IPS-NIHi11 (cell line): ENCODE measurements at regions not wholly inside any gene's neighbourhood (a gene's known extent, or its start where the extent isn't known, plus 50 kb on each side); places are given as distances from the start of the nearest gene placed in this dataset.
"Not testable (repeated sequence)": the region's sequence is repeated elsewhere in the genome, so short reads cannot be mapped to it uniquely, and the experiment has no call there.

Experiments used
- DNase-seq: peaks from one replicate; pipeline ENCODE4 v3.0.0; 2012; ENCODE audit warnings: mixed read lengths, low spot score

GRCh38 chr12:59344224-59344623, 251.6 kb upstream of the SLC16A7 start:
- DNase-seq, result no peak

DNA sequence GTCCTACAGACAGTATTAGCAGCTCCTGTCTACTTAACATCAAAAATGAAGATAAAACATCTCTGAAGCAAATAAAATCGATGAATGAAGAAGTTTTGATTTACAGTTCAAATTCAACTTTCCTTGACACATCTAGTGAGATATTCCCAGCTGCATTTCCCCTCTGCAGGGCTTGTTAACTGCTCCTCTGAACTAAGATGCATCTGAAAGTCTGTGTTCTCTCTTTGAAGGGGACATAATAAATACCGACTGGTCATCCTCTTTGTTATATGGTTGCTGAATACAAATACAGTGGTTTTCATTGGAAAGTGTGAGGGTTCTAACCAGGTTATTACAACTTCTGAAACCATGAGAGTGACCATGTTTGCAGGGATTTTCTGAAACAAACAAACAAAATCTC, 266.4 kb upstream of the SLC16A7 start:
- no peak for DNase-seq

GRCh38 chr12:59328395-59329075, 267.3 kb upstream of the SLC16A7 start:
- not testable (repeated sequence) for DNase-seq

DNA sequence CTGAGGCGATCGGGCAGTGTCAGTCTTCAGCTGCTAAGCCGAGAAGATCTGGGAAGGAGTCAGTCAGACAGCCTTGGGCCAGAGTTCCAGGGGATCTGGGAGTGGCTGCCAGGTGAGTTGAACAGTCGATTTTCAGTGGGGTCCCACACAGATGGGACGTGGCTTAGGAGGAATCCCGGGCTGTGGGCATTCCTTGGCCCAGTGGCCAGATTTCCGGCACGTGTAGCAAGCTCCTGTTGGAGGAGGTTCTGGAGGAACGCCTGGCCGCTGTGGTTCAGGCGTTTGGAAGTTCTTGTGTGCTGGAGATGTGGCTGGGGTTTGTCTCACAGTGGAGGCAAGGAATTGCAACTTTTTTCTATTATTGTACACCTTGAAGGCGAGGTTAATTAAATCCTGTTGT, 269.4 kb upstream of the SLC16A7 start:
- not testable (repeated sequence) for DNase-seq

DNA sequence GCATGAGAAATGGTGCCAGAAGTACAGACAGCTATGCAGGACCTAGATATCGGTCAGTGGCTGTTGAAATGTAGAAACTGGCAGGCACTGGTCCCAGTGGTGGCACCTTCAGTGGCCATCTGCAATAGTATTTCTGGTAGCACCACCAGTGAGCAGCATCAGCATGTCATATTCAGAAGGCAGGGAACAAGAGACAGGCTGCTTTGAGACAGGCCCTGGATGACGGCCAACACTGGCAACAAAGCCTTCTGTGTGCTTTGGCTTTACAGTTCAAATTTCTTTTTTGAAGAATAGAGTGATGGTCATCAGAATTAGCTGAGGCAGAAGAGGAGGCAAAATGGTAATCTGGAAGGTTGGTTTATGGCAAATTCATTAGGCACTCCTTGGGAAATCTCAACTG, 273.4 kb upstream of the SLC16A7 start:
- DNase-seq, result no peak

DNA sequence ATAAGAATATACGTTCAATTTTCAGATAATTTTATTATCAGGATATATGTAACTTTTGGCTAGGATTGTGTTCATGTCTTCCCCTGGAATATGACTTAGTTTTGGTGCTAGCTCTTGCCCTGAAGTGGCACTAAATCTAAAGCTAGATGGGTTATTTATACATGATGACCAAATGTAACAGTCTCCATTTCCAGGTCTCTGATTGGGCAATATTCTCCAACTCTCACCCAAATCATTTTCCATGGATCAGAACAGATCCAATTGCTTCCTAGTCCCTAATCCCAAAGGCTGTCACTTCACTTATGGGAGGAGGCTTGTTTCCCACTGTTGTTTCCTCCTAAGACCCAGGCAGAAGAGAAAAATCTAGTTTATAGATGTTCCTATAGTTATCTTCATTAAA, 274.6 kb upstream of the SLC16A7 start:
- no peak for DNase-seq

- DNase-seq, result no peak
Observed at GRCh38 chr12:59320112-59320511, 275.7 kb upstream of the SLC16A7 start.

DNA sequence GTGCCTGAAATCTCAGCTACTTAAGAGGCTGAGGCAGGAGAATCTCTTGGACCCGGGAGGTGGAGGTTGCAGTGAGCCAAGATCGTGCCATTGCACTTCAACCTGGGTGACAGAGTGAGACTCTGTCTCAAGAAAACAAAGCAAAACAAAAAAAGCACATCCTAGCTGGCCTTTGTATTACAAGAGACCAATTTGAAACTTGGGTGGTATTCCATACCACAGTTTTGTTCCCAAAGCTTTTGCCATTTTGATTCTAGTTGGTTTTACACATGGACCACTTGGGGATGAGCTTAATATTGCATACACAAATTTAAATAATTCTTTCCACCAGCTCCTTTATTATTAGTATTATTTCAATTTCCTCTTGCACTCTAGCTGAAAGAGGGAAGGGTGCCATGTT, 276.9 kb upstream of the SLC16A7 start:
- no peak for DNase-seq

GRCh38 chr12:59317598-59317997, 278.2 kb upstream of the SLC16A7 start:
- DNase-seq, result no peak

DNA sequence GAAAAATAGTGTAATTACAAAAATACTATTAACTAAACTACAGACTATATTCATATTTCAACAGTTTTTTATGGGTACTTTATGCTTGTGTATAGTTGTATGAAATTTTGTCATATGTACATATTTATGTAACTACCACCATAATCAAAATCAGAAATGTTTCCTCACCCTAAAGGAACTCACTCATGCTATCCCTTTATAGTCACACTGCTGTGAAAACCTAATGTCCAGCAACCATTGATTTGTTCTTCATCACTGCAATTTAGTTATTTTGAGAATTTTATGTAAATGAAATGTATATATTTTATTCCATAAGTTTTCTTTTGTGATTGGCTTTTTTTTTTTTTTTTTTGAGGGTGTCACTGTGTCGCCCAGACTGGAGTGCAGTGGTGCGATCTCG, 278.9 kb upstream of the SLC16A7 start:
- DNase-seq, result no peak

GRCh38 chr12:59316354-59316753, 279.5 kb upstream of the SLC16A7 start:
- DNase-seq, result not testable (repeated sequence)

GRCh38 chr12:59314209-59314608, 281.6 kb upstream of the SLC16A7 start:
- DNase-seq, result no peak

DNA sequence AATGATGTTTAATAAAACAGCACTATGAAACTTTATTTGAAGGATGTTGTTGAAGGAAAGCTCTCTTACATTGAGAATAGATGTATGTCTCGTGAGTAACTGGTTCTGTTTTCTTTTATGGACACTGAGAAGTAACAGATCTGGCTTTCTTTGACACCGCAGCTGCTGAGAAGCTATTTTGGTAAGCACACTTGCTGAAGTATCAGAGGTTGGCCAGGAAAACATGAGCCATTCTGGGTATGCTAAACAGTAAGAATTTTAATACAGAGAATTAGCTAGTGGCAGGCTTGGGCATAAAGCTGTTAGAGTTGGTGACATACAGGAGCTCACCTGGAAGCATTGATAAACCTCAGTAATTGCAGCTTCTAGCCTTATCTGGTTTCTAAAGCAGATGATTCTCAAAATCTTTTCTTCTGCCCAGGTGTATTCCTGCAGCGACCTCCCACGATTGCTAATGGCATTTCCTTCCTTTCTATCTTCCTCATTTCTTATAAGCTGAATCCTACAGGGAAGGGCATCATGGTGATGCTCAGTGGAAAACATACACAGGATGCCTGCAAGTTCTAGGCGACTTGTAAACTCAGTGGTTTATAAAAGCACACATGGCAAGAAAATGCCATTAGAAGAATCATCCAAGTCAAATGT, 291.6 kb upstream of the SLC16A7 start:
- DNase-seq, result no peak

DNA sequence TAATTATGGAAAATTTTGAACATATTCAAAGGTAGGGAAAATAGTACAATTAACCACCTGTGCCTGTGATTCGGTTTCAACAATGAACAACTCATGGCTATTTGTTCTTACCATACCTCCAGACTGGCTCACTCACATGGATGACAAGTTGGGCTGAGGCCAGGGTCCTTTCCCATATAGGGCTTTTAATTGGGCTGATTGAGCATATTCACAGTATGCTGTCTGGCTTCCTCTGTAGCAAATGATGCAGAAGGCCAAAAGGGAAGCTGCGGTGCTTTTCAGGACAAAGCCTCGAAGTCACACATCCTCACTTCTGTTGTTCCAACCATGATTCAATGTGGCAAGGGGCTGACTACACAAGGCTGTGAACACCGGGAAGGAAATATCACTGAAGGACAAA, 297.5 kb upstream of the SLC16A7 start:
- DNase-seq, result no peak

GRCh38 chr12:59294221-59294620, 301.6 kb upstream of the SLC16A7 start:
- no peak for DNase-seq

- peak; percentile 38 for DNase-seq
Observed at GRCh38 chr12:59282999-59283398, 312.8 kb upstream of the SLC16A7 start.

- DNase-seq, result not testable (repeated sequence)
Observed at GRCh38 chr12:59273561-59273960, 322.3 kb upstream of the SLC16A7 start.

DNA sequence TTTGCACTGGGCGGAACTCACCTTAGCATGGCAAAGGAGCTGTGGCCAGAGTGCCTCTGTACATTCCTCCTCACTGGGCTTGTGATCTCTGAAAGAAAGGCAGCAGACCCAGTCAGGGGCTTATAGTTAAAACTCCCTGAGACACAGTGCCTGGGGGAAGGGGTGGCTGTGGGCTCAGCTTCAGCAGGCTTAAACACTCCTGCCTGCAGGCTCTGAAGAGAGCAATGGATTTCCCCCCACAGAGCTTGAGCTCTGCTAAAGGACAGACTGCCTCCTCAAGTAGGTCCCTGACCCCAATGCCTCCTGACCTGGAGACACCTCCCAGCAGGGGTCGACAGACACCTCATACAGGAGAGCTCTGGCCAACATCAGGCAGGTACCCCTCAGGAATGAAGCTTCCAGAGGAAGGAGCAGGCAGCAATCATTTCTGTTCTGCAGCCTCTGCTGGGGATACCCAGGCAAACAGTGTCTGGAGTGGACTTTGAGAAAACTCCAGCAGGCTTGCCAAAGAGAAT, 327.5 kb upstream of the SLC16A7 start:
- DNase-seq, result no peak

GRCh38 chr12:59260202-59260601, 335.6 kb upstream of the SLC16A7 start:
- DNase-seq, result no peak

GRCh38 chr12:59252731-59253130, 332.4 kb upstream of the LRIG3 start:
- no peak for DNase-seq

GRCh38 chr12:59250766-59251165, 330.5 kb upstream of the LRIG3 start:
- DNase-seq, result no peak

DNA sequence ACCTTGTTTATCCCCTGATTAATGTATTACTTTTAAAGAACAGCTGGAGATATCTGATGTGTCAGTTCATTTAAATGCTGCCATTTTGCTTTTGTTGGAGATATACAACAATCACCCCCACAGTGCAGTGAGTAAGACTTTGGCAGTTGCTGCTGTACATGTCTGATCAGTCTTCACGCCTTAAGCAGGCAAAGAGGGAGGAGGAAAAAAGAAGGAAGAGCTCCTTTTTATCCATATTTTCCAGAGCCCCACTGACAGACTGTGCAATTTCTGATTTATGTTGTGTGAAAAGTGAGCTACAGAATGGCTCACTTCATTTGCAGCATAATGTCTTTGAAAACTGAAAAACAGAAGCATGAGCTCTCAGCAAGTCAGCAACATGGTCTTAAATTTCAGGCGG, 319.7 kb upstream of the LRIG3 start:
- no peak for DNase-seq

DNA sequence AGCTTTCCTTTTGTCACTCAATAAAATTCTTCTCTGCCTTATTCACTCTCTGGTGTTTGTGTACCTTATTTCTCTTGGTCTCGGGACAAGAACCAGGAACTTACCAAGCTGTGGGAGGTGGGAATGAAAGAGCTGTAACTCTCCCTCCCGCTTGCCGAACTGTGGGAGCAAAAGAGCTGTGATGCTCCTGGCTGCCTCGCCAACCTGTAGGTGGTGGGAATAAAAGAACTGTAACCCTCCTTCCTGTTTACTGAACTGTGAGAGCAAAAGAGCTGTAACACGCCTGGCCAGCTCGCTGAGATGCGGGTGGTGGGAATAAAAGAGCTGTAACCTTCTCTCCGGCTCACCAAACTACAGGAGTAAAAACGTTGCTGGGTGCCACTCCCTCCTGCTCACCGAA, 314.1 kb upstream of the LRIG3 start:
- no peak for DNase-seq

- no peak for DNase-seq
Observed at GRCh38 chr12:59230334-59230733, 310.0 kb upstream of the LRIG3 start.
